DND-41 (cell line): ENCODE measurements at regions not wholly inside any gene's neighbourhood (a gene's known extent, or its start where the extent isn't known, plus 50 kb on each side); places are given as distances from the start of the nearest gene placed in this dataset.

Source experiments
- CTCF ChIP-seq: IDR thresholded peaks from 2 replicates; pipeline ENCODE4 v1.5.1; 2012; ENCODE audit warnings: borderline replicate concordance, low read length, moderate library complexity, mild to moderate bottlenecking; ENCODE audit not compliant: poor library complexity, severe bottlenecking; ENCODE audit errors: extremely low read depth
- EZH2 ChIP-seq: IDR thresholded peaks from 3 replicates; pipeline ENCODE4 v1.6.1; 2012; ENCODE audit warnings: borderline replicate concordance, low read depth, mild to moderate bottlenecking, moderate library complexity, low read length, inconsistent platforms; ENCODE audit not compliant: severe bottlenecking

DNA sequence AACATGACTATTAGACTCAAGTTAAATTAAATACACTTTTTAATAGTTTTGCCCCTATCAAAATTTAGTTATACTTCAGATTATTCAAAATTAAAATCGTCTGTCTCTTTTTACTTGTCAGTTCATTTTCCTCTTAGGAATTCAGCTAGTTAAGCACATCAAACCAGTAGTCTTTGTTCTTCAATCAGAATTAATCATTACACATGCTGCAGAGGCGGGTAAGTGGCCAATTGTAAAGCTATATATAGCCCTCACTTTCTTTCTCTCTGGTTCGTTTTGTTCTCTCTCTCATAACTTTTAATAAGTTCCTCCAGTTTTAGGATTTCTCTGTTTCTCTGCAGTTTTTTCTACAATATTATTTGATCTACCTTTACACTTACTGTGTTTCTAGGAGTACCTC lies 359.1 kb upstream of the PABPC4L start:
- TF ChIP-seq CTCF (no peak), EZH2 (no peak)
